NCI-H2029 (cell line): ENCODE measurements at regions not wholly inside any gene's neighbourhood (a gene's known extent, or its start where the extent isn't known, plus 50 kb on each side); places are given as distances from the start of the nearest gene placed in this dataset.
"Not testable (repeated sequence)": the region's sequence is repeated elsewhere in the genome, so short reads cannot be mapped to it uniquely, and the experiment has no call there.

Experiments used
- DNase-seq: peaks from one replicate; lab custom pipeline; 2025; lab: John Stamatoyannopoulos, UW

DNA sequence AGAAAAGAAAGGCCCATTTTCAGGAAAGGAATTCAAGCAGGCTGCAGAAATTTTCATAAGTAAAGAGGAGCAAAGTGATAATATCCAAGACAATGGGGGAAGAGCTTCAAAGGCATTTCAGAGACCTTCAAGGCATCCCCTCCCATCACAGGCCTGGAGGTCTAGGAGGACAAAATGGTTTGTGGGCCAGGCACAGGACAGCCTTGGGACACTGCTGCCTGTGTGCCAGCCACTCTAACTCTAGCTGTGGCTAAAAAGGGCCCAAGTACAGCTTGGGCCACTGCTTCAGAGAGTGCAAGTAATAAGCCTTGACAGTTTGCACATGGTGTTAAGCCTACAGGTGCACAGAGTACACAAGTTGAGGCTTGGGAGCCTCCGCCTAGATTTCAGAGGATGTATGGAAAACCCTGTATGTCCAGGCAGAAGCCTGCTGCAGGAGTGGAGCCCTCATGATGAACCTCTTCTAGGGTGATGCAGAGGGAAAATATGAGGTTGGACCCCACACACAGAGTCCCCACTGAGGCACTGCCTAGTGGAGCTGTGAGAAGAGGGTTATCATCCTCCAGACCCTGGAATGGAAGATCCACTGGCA lies 51.8 kb upstream of the ZSWIM5 start:
- DNase-seq: no peak

DNA sequence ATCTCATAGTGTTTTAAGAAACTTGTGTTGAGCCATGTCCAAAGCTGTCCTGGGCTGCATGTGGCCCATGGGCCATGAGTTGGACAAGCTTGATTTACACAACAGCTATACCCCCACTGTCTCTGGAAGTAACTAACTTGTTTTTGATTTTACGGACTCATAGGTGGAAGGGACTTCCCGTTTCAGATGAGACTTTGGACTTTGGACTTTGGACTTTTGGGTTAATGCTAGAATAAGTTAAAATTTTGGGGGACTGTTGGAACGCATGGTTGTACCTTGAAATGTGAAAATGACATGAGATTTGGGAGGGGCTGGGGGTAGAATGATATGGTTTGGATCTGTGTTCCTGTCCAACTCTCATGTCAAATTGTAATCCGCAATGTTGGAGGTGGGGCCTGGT lies 52.6 kb upstream of the ZSWIM5 start:
- DNase-seq: no peak

DNA sequence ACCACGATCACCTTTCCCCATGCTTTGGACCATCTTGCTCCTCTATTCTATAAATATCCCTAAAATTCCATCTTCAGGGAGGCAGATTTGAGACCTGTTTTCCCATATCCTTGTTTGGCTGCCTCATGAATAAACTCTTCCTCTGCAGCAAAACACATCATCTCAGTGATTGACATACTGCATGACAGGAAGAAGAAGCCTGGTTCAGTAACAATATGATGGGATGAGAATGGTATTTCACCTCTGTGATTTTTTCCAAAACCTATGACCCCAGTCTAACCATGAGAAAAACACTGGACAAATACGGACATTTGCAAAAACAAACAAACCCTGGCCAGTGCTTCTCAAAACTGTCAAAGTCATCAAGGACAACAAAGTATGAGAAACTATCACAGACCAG lies 53.8 kb upstream of the ZSWIM5 start:
- no peak for DNase-seq

DNA sequence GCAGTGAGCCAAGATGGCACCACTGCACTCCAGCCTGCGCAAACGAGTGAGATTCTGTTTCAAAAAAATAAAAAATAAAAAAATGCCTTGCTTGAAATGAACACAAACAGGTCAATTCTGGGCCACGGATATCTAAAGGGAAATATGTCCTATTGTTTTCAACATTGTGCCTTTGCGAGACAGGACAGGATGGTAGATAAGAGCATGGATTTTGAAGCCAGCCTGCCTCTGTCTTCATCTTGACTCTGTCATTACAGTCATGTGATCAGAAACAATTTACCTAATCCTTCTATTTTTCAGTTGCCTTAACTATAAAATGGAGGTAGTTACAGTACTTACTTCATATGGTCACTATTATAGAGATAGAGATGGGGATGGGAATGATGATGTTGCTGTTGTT lies 56.7 kb upstream of the ZSWIM5 start:
- no peak for DNase-seq

DNA sequence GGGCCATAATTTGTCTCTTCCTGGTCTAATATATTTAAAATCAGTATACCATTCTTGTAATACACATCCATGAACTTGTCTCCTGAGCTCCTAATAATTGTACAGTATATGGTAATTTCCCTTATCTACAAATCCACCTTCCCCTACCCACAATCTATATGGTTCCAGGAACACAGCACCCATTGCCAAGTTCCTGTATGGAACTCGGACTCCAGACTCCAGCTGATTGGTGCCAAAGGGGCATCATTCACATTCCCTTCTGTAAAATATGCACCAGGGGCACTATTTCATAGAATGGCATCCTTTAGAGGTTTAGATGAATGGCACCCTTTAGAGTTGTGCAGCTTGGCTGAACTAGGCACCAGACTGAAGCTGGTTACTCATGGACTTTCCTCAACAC lies 58.8 kb upstream of the ZSWIM5 start:
- DNase-seq: no peak

DNA sequence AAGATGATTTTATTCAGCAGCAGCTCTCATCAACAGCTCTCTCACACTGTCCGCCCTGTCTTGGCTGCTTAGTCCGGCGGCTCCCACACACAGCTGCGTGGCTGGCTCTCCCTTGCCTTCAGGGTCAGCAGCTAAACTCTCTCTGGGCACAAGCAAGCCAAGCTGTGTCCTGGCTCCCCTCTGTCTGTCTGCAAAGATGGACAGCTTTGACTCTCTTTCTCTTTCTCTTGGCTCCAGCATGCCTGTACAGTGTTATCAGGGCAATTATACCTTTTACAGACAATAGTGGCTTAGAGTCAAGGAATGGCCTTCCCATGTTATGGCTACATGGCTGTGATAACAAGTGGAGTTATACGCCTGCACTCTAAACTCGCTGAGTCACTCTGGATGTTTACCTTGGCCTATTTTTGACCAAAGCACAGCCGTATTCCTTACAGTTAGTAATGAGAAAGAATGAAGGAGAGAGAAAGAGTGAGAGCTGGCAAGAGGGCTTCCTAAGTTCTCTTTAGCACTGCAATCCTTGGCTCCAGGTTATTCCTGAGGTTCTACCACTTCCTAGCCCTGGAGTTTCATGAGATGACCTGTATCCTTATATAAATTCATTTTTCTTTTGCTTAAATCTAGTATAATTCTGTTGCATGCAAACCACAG lies 59.9 kb upstream of the ZSWIM5 start:
- DNase-seq: peak; percentile 57

DNA sequence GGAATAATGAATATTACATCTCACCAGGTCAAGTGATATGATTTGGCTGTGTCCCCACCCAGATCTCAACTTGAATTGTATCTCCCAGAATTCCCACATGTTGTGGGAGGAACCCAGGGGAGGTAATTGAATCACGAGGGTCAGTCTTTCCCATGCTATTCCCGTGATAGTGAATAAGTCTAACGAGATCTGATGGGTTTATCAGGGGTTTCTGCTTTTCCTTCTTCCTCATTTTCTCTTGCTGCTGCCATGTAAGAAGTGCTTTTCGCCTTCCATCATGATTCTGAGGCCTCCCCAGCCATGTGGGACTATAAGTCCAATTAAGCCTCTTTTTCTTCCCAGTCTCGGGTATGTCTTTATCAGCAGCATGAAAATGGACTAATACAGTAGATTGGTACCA lies 58.4 kb upstream of the HPDL start:
- not testable (repeated sequence) for DNase-seq

DNA sequence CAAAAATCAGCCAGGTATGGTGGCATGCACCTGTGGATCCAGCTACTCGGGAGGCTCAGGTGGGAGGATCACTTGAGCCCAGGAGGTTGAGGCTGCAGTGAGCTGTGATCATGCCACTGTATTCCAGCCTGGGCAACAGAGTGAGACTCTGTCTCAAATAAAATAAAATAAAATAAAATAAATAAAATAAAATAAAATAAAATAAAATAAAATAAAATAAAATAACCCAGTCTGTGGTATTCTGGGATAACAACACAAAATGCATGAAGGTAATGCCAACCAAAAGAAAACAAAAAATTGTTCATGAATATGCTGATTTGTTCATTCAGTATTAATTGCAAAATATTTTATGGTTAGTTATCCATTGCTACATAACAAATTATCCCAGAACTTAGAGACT lies 54.4 kb upstream of the HPDL start:
- DNase-seq: not testable (repeated sequence)

DNA sequence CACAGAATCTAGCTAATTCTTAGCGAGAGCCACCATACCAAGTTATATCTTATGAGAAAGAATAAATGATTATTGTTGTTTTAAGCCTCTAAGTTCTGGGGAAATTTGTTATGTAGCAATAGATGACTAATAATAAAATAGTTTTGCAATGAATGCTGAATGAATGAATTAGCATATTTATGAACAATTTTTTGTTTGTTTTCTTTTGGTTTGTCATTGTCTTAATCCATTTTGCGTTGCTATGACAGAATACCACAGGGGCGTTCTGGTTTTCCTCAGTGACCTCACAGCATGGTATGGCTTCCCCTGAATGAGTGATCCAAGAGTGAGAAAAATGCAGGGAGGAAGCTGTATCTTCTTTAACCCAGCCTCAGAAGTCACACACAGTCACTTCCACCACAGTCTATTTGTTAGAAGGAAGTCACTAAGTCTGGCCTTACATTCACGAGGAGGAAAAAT lies 53.8 kb upstream of the HPDL start:
- no peak for DNase-seq

DNA sequence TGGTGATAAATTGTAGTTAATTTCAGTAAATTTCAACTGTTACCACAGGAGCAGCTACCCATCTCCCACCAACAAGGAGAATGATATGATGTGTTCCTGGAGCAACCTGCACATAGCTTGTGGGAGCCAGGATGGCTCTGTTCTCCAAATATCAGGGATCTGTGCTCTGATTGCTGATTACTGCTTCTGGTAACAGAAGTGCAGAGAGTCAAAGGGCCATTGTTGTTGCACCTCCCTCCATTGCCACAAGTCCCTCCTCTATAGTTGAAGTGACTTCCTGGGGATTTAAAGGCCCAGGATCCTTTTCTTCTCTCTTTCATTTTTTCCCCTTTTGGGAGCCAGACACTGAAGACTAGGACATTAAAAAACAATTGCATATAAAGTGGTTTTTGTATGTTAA lies 51.6 kb upstream of the HPDL start:
- DNase-seq: peak; percentile 20
